K562 (cell line): ENCODE measurements at regions not wholly inside any gene's neighbourhood (a gene's known extent, or its start where the extent isn't known, plus 50 kb on each side); places are given as distances from the start of the nearest gene placed in this dataset.

Experiments
- ATAC-seq: fragments of 200-7000 bp; cut with Tn5 transposase; 3 replicates; pipeline ENCODE4 v1.9.1; 2020; ENCODE audit warnings: moderate library complexity
- BruUV-seq: library from RNA; stranded (reverse); fragments of 400-500 nt; replicated peaks from 2 replicates; lab custom pipeline; 2021; lab: Mats Ljungman, UMichigan
- CTCF ChIA-PET: fragments of 300-600 bp; formaldehyde crosslinking; extraction: SDS; loops from one replicate; lab custom pipeline; 2021; ENCODE audit warnings: low intra/inter-chr PET ratio; lab: Yijun Ruan, JAX
- POLR2A ChIA-PET: fragments of 300-600, 350-650 bp; sonication (Branson Sonifier 250); formaldehyde crosslinking; extraction: SDS; loops from one replicate; lab custom pipeline; 2021; ENCODE audit warnings: antibody characterized with exemption, inconsistent platforms; lab: Yijun Ruan, JAX
- DNase-seq, 4 experiments: peaks; one replicate each; pipeline versions ENCODE4 v3.0.0 to v3.0.0-alpha.2; 2011 to 2018; ENCODE audit warnings: low spot score in 3 of 4, mixed read lengths in 3 of 4; ENCODE audit errors: extremely low read depth in 1 of 4
- FAIRE-seq: peaks from 2 replicates; lab custom pipeline; 2011; peaks lifted over from hg19 to GRCh38; lab: Jason Lieb, UNC
- H2AFZ ChIP-seq: 2 replicates; pipeline ENCODE4 v1.6.0; 2011; ENCODE audit warnings: low read depth, low read length, control low read depth, inconsistent platforms
- H3K27ac ChIP-seq: fragments of 200-600 bp; 3 replicates; pipeline ENCODE4 v1.8.0; 2011; ENCODE audit warnings: low read depth, mild to moderate bottlenecking, control low read depth, inconsistent platforms, low read length, moderate library complexity, mixed read lengths; ENCODE audit errors: extremely low read depth
- H3K27me3 ChIP-seq, 2 experiments: fragments of 300-600 bp in 1 of 2; 2 replicates in 1 of 2; 3 replicates in 1 of 2; pipeline versions ENCODE4 v1.6.0 to v1.8.0; 2011; ENCODE audit warnings: inconsistent platforms in 2 of 2, low read length in 2 of 2, mild to moderate bottlenecking in 1 of 2, mixed read lengths in 1 of 2, moderate library complexity in 1 of 2; ENCODE audit not compliant: control insufficient read depth in 2 of 2, insufficient read depth in 2 of 2
- H3K36me3 ChIP-seq: fragments of 300-600 bp; 3 replicates; pipeline ENCODE4 v1.8.0; 2011; ENCODE audit warnings: mild to moderate bottlenecking, low read length, inconsistent platforms; ENCODE audit not compliant: control insufficient read depth, insufficient read depth
- H3K4me1 ChIP-seq, 2 experiments: fragments of 200-600 bp in 1 of 2; replicated peaks in 1 of 2; 2 replicates in 1 of 2; 3 replicates in 1 of 2; pipeline versions ENCODE4 v1.5.1 to v1.8.0; 2011; ENCODE audit warnings: inconsistent platforms in 2 of 2, low read length in 2 of 2, mild to moderate bottlenecking in 1 of 2, mixed read lengths in 1 of 2, moderate library complexity in 1 of 2; ENCODE audit not compliant: control insufficient read depth in 2 of 2, insufficient read depth in 2 of 2
- H3K4me2 ChIP-seq: 2 replicates; pipeline ENCODE4 v1.6.1; 2011; ENCODE audit warnings: low read length, control low read depth, inconsistent platforms, mixed read lengths; ENCODE audit not compliant: insufficient read depth
- H3K4me3 ChIP-seq: fragments of 200-600 bp; sonication (generic), shearing (Covaris generic); 2 replicates; pipeline ENCODE4 v1.5.1; 2016; ENCODE audit warnings: control low read depth, inconsistent platforms
- H3K79me2 ChIP-seq: fragments of 200-600 bp; 3 replicates; pipeline ENCODE4 v1.8.0; 2011; ENCODE audit warnings: low read length, inconsistent platforms; ENCODE audit not compliant: control insufficient read depth, insufficient read depth
- H3K9ac ChIP-seq, 2 experiments: 2 replicates each; pipeline versions ENCODE4 v1.6.0 to v1.6.1; 2011; ENCODE audit warnings: low read depth in 2 of 2, low read length in 2 of 2, control low read depth in 1 of 2, inconsistent platforms in 1 of 2, mild to moderate bottlenecking in 1 of 2, mixed read lengths in 1 of 2; ENCODE audit not compliant: insufficient read depth in 1 of 2
- H3K9me1 ChIP-seq: one replicate; pipeline ENCODE4 v1.6.0; 2011; ENCODE audit warnings: inconsistent platforms, mild to moderate bottlenecking, low read length, moderate library complexity; ENCODE audit not compliant: control insufficient read depth, insufficient read depth
- H3K9me3 ChIP-seq: replicated peaks from 2 replicates; pipeline ENCODE4 v1.5.1; 2011; ENCODE audit warnings: low read depth, low read length, inconsistent platforms; ENCODE audit not compliant: control insufficient read depth, insufficient read depth
- H4K20me1 ChIP-seq: replicated peaks from 2 replicates; pipeline ENCODE4 v1.6.1; 2011; ENCODE audit warnings: low read length, inconsistent platforms, mixed read lengths; ENCODE audit not compliant: control insufficient read depth, insufficient read depth
- C11orf30 ChIP-seq: fragments of 450-650 bp; IDR thresholded peaks from 2 replicates; pipeline ENCODE4 v1.6.1; 2016; ENCODE audit warnings: low read depth, mild to moderate bottlenecking
- ETV6 ChIP-seq, 3 experiments: fragments of 150-350 bp in 1 of 3; sonication (generic) in 1 of 3; formaldehyde crosslinking in 1 of 3; IDR thresholded peaks; 2 replicates each; pipeline versions ENCODE4 v1.6.1 to v1.8.0; 2014 to 2022; ENCODE audit warnings: borderline replicate concordance in 2 of 3, low read depth in 2 of 3, antibody characterized with exemption in 1 of 3, low read length in 1 of 3, mild to moderate bottlenecking in 1 of 3, missing genetic modification reagents in 1 of 3
- FOXJ2 ChIP-seq: fragments of 200-800 bp; sonication (Bioruptor generic); IDR thresholded peaks from 2 replicates; pipeline ENCODE4 v1.6.1; 2016; ENCODE audit warnings: missing genetic modification characterization, missing compliant biosample characterization
- GABPA ChIP-seq: fragments of 200-800 bp; sonication (Bioruptor generic); conservative IDR thresholded peaks from 2 replicates; pipeline ENCODE4 v1.6.1; 2016; ENCODE audit warnings: low read depth, missing genetic modification characterization, missing compliant biosample characterization
- GATA2 ChIP-seq: sonication (generic); formaldehyde crosslinking; IDR thresholded peaks from 2 replicates; pipeline ENCODE4 v1.4.0; 2020; ENCODE audit warnings: mild to moderate bottlenecking, missing genetic modification reagents
- HINFP ChIP-seq: fragments of 450-650 bp; conservative IDR thresholded peaks from 2 replicates; pipeline ENCODE4 v1.6.1; 2016; ENCODE audit warnings: missing genetic modification characterization, low read depth, mild to moderate bottlenecking, control low read depth, missing compliant biosample characterization
- ILF3 ChIP-seq: fragments of 450-650 bp; IDR thresholded peaks from 2 replicates; pipeline ENCODE4 v1.6.1; 2018; ENCODE audit warnings: antibody characterized with exemption, mild to moderate bottlenecking, moderate library complexity, borderline replicate concordance
- JUNB ChIP-seq: fragments of 450-650 bp; formaldehyde crosslinking; conservative IDR thresholded peaks from 2 replicates; pipeline ENCODE4 v1.4.0; 2020; ENCODE audit warnings: mild to moderate bottlenecking
- KAT2B ChIP-seq: IDR thresholded peaks from one replicate; pipeline ENCODE4 v1.6.1; 2012; ENCODE audit warnings: low read depth, mild to moderate bottlenecking, control low read depth, inconsistent platforms, low read length, moderate library complexity
- KDM5B ChIP-seq: fragments of 200-600 bp; sonication (generic); IDR thresholded peaks from 2 replicates; pipeline ENCODE4 v1.6.1; 2012; ENCODE audit warnings: low read depth, mild to moderate bottlenecking, moderate library complexity, low read length, control low read depth, inconsistent platforms; ENCODE audit not compliant: insufficient replicate concordance
- MAFK ChIP-seq: IDR thresholded peaks from 2 replicates; pipeline ENCODE4 v1.6.1; 2011; ENCODE audit warnings: low read length, improper control_type of control experiment
- NCOR1 ChIP-seq: fragments of 450-650 bp; IDR thresholded peaks from 2 replicates; pipeline ENCODE4 v1.6.1; 2016; ENCODE audit warnings: mild to moderate bottlenecking, moderate library complexity
- NR2C2 ChIP-seq, 2 experiments: fragments of 200-800 bp in 1 of 2; sonication (Bioruptor generic) in 1 of 2; sonication (generic) in 1 of 2; formaldehyde crosslinking in 1 of 2; IDR thresholded peaks; 2 replicates each; pipeline versions ENCODE4 v1.6.1 to v1.8.0; 2016 to 2022; ENCODE audit warnings: mild to moderate bottlenecking in 1 of 2, missing compliant biosample characterization in 1 of 2, missing genetic modification characterization in 1 of 2, missing genetic modification reagents in 1 of 2
- TAL1 ChIP-seq: fragments of 450-650 bp; IDR thresholded peaks from 2 replicates; pipeline ENCODE4 v1.6.1; 2016; ENCODE audit warnings: mild to moderate bottlenecking
- ZBTB17 ChIP-seq: fragments of 450-650 bp; formaldehyde crosslinking; IDR thresholded peaks from 2 replicates; pipeline ENCODE4 v1.4.0; 2020; ENCODE audit warnings: mild to moderate bottlenecking
- WGBS: fragments of 100-300 bp; shearing (Covaris generic); methylation state at CpG from one replicate; pipeline ENCODE4 v1.1.6; 2016; ENCODE audit warnings: low coverage, mixed read lengths; ENCODE audit not compliant: insufficient coverage; ENCODE audit errors: missing lambda C conversion rate; 5-methylcytosine and 5-hydroxymethylcytosine counted together
- in situ Hi-C: fragments of 300-500 bp; cut with MboI; formaldehyde crosslinking; loops from 4 replicates; pipeline ENCODE4 v1.15.0; 2018; ENCODE audit warnings: inconsistent platforms, mixed read lengths
- intact Hi-C: fragments of 100-400 bp; cut with micrococcal nuclease; formaldehyde crosslinking; loops from 2 replicates; pipeline ENCODE4 v1.14.2; 2022
- TF ChIP-seq, protein P1 (sequence below), 2 experiments: fragments of 450-650 bp; IDR thresholded peaks; 2 replicates each; pipeline ENCODE4 v1.6.1; 2016
- TF ChIP-seq, protein P2 (sequence below), 2 experiments: fragments of 150-350 bp in 1 of 2; IDR thresholded peaks; 2 replicates each; pipeline ENCODE4 v1.6.1; 2012 to 2016; ENCODE audit warnings: low read depth in 2 of 2, low read length in 2 of 2, mild to moderate bottlenecking in 1 of 2, moderate library complexity in 1 of 2

- Histone ChIP-seq H3K9me3 (no peaks in the 10 kb centered on the region), H3K4me2 (no peak overlapping the region), H3K4me3 (no peak overlapping the region), H3K27me3 (no peaks in the 10 kb centered on the region), H3K27ac (no peak overlapping the region), H3K36me3 (no peaks in the 10 kb centered on the region), H3K4me1 (no peaks in the 10 kb centered on the region), H2AFZ (no peak overlapping the region), H3K9me1 (no peaks in the 10 kb centered on the region), H4K20me1 (no peaks in the 10 kb centered on the region), H3K9ac (no peak overlapping the region), H3K79me2 (no peaks in the 10 kb centered on the region)
- DNase-seq (no peak), FAIRE-seq (no peak), ATAC-seq (no peak)
- intact Hi-C loops: no loop called here
- WGBS: 3% methylated on average over 4 of the region's 4 CpGs
- TF ChIP-seq MAFK (no peak), NCOR1 (no peak), NR2C2 (CRISPR knock-in tag; IDR thresholded peaks at IDR 0.05) (no peak), NR2C2 (tag; IDR thresholded peaks at IDR 0.05) (no peak), KAT2B (no peak), C11orf30 (no peak), GABPA (tag) (no peak), ETV6 (IDR thresholded peaks at IDR 0.05; ENCODE audit: borderline replicate concordance in 1 of 2, low read depth in 2 of 2, low read length in 1 of 2) (no peak), ETV6 (CRISPR knock-in tag; IDR thresholded peaks at IDR 0.05; ENCODE audit: borderline replicate concordance) (no peak), ZBTB17 (CRISPR knock-in tag) (no peak), GATA2 (no peak), ILF3 (no peak), KDM5B (no peak), FOXJ2 (no peak), HINFP (tag) (no peak), JUNB (CRISPR knock-in tag) (no peak), TAL1 (no peak)
- TF ChIP-seq, protein P1, sequence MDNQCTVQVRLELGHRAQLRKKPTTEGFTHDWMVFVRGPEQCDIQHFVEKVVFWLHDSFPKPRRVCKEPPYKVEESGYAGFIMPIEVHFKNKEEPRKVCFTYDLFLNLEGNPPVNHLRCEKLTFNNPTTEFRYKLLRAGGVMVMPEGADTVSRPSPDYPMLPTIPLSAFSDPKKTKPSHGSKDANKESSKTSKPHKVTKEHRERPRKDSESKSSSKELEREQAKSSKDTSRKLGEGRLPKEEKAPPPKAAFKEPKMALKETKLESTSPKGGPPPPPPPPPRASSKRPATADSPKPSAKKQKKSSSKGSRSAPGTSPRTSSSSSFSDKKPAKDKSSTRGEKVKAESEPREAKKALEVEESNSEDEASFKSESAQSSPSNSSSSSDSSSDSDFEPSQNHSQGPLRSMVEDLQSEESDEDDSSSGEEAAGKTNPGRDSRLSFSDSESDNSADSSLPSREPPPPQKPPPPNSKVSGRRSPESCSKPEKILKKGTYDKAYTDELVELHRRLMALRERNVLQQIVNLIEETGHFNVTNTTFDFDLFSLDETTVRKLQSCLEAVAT (IDR thresholded peaks at IDR 0.05): no peak
- TF ChIP-seq, protein P2, sequence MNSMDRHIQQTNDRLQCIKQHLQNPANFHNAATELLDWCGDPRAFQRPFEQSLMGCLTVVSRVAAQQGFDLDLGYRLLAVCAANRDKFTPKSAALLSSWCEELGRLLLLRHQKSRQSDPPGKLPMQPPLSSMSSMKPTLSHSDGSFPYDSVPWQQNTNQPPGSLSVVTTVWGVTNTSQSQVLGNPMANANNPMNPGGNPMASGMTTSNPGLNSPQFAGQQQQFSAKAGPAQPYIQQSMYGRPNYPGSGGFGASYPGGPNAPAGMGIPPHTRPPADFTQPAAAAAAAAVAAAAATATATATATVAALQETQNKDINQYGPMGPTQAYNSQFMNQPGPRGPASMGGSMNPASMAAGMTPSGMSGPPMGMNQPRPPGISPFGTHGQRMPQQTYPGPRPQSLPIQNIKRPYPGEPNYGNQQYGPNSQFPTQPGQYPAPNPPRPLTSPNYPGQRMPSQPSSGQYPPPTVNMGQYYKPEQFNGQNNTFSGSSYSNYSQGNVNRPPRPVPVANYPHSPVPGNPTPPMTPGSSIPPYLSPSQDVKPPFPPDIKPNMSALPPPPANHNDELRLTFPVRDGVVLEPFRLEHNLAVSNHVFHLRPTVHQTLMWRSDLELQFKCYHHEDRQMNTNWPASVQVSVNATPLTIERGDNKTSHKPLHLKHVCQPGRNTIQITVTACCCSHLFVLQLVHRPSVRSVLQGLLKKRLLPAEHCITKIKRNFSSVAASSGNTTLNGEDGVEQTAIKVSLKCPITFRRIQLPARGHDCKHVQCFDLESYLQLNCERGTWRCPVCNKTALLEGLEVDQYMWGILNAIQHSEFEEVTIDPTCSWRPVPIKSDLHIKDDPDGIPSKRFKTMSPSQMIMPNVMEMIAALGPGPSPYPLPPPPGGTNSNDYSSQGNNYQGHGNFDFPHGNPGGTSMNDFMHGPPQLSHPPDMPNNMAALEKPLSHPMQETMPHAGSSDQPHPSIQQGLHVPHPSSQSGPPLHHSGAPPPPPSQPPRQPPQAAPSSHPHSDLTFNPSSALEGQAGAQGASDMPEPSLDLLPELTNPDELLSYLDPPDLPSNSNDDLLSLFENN (IDR thresholded peaks at IDR 0.05; ENCODE audit: low read depth in 2 of 2, low read length in 2 of 2): no peak
- in situ Hi-C loops: no loop called here
- no TSS peak for BruUV-seq
- CTCF ChIA-PET: no interaction called here
- POLR2A ChIA-PET: no interaction called here
Observed at GRCh38 chr11:28480406-28480805, 372.2 kb downstream of the METTL15 start.
